ENCODE measurements at regions not wholly inside any gene's neighbourhood (a gene's known extent, or its start where the extent isn't known, plus 50 kb on each side); places are given as distances from the start of the nearest gene placed in this dataset.

GRCh38 chr13:80022146-80022545, 318.8 kb downstream of the SPRY2 start:
- Histone ChIP-seq H3K36me3 (ENCODE audit: control insufficient read depth, insufficient read depth, low read length) (no peaks in the 10 kb centered on the region), H3K4me3 (replicated peaks; ENCODE audit: low read depth, low read length) (no peak overlapping the region), H3K27me3 (replicated peaks; ENCODE audit: control insufficient read depth, insufficient read depth, low read length) (no peaks in the 10 kb centered on the region)
- no peak for TF ChIP-seq CTCF (IDR thresholded peaks at IDR 0.05; ENCODE audit: insufficient read depth, low read length, poor library complexity, severe bottlenecking)
- no peak for DNase-seq (ENCODE audit: extremely low read depth, insufficient read length)

GRCh38 chr13:80012251-80012650, 328.7 kb downstream of the SPRY2 start:
- no peaks in the 10 kb centered on the region for H3K27me3 ChIP-seq (replicated peaks; ENCODE audit: control insufficient read depth, insufficient read depth, low read length)
- no peak for TF ChIP-seq CTCF (IDR thresholded peaks at IDR 0.05; ENCODE audit: insufficient read depth, low read length, poor library complexity, severe bottlenecking)
- H3K4me3 ChIP-seq (replicated peaks; ENCODE audit: low read depth, low read length) = no peak overlapping the region
- no peak for DNase-seq (ENCODE audit: extremely low read depth, insufficient read length)
- no peaks in the 10 kb centered on the region for H3K36me3 ChIP-seq (ENCODE audit: control insufficient read depth, insufficient read depth, low read length)

- no peak for TF ChIP-seq CTCF (IDR thresholded peaks at IDR 0.05; ENCODE audit: insufficient read depth, low read length, poor library complexity, severe bottlenecking)
- DNase-seq (ENCODE audit: extremely low read depth, insufficient read length) = no peak
- Histone ChIP-seq H3K36me3 (ENCODE audit: control insufficient read depth, insufficient read depth, low read length) (no peaks in the 10 kb centered on the region), H3K4me3 (replicated peaks; ENCODE audit: low read depth, low read length) (no peak overlapping the region), H3K27me3 (replicated peaks; ENCODE audit: control insufficient read depth, insufficient read depth, low read length) (no peaks in the 10 kb centered on the region)
Observed at GRCh38 chr13:80011448-80012212, 329.3 kb downstream of the SPRY2 start.

- no peaks in the 10 kb centered on the region for H3K36me3 ChIP-seq (ENCODE audit: control insufficient read depth, insufficient read depth, low read length)
- no peak for DNase-seq (ENCODE audit: extremely low read depth, insufficient read length)
- H3K4me3 ChIP-seq (replicated peaks; ENCODE audit: low read depth, low read length) = no peak overlapping the region
- no peak for TF ChIP-seq CTCF (IDR thresholded peaks at IDR 0.05; ENCODE audit: insufficient read depth, low read length, poor library complexity, severe bottlenecking)
- H3K27me3 ChIP-seq (replicated peaks; ENCODE audit: control insufficient read depth, insufficient read depth, low read length) = no peaks in the 10 kb centered on the region
Observed at GRCh38 chr13:80010846-80011245, 330.1 kb downstream of the SPRY2 start.

GRCh38 chr13:80010286-80010831, 330.6 kb downstream of the SPRY2 start:
- TF ChIP-seq CTCF (IDR thresholded peaks at IDR 0.05; ENCODE audit: insufficient read depth, low read length, poor library complexity, severe bottlenecking) = no peak
- H3K27me3 ChIP-seq (replicated peaks; ENCODE audit: control insufficient read depth, insufficient read depth, low read length) = no peaks in the 10 kb centered on the region
- no peaks in the 10 kb centered on the region for H3K36me3 ChIP-seq (ENCODE audit: control insufficient read depth, insufficient read depth, low read length)
- H3K4me3 ChIP-seq (replicated peaks; ENCODE audit: low read depth, low read length) = no peak overlapping the region
- DNase-seq (ENCODE audit: extremely low read depth, insufficient read length) = no peak
